Naive thymus-derived CD4-positive, alpha-beta T cell (primary cell): ENCODE measurements at regions not wholly inside any gene's neighbourhood (a gene's known extent, or its start where the extent isn't known, plus 50 kb on each side); places are given as distances from the start of the nearest gene placed in this dataset.
A peak's percentile ranks its signal among the peaks of the same experiment; 100 is the strongest.

Experiments used
- ATAC-seq: fragments of 150-1000 bp; cut with Tn5 transposase; 2 replicates; pipeline ENCODE4 v1.10.0; 2021; ENCODE audit warnings: mild to moderate bottlenecking, moderate library complexity
- CTCF ChIA-PET: fragments of 350-600 bp; sonication (Branson Sonifier 250); formaldehyde crosslinking; loops from one replicate; lab custom pipeline; 2021; ENCODE audit warnings: antibody characterized with exemption; lab: Charles Lee
- POLR2A ChIA-PET: fragments of 350-600 bp; sonication (Branson Sonifier 250); formaldehyde crosslinking; loops from one replicate; lab custom pipeline; 2021; ENCODE audit warnings: antibody characterized with exemption, inconsistent platforms; lab: Charles Lee
- DNase-seq, 9 donors: peaks; one replicate each; pipeline versions ENCODE4 v3.0.0 to v3.0.0-alpha.2; 2020 to 2022; ENCODE audit warnings: mixed read lengths in 1 of 9
- H3K27ac ChIP-seq: one replicate; pipeline ENCODE4 v1.7.0; 2013; ENCODE audit warnings: mild to moderate bottlenecking, low read depth, low read length, moderate library complexity
- H3K27me3 ChIP-seq, 2 donors: one replicate each; pipeline ENCODE4 v1.7.0; 2013; ENCODE audit warnings: low read length in 2 of 2, mild to moderate bottlenecking in 2 of 2, moderate library complexity in 2 of 2; ENCODE audit not compliant: control insufficient read depth in 2 of 2, insufficient read depth in 2 of 2
- H3K36me3 ChIP-seq, 3 experiments: 1 replicate in 2 of 3; 2 replicates in 1 of 3; pipeline ENCODE4 v1.7.0; 2013; ENCODE audit warnings: low read length in 3 of 3, mild to moderate bottlenecking in 3 of 3, moderate library complexity in 1 of 3; ENCODE audit not compliant: insufficient read depth in 3 of 3, control insufficient read depth in 2 of 3
- H3K4me1 ChIP-seq, 2 donors: one replicate each; pipeline ENCODE4 v1.7.0; 2013; ENCODE audit warnings: low read length in 2 of 2, mild to moderate bottlenecking in 2 of 2, moderate library complexity in 1 of 2; ENCODE audit not compliant: control insufficient read depth in 2 of 2, insufficient read depth in 2 of 2
- H3K4me3 ChIP-seq: 2 replicates; pipeline ENCODE4 v1.7.0; 2013; ENCODE audit warnings: mild to moderate bottlenecking, low read length
- H3K9me3 ChIP-seq, 3 experiments: 1 replicate in 2 of 3; 2 replicates in 1 of 3; pipeline ENCODE4 v1.7.0; 2013; ENCODE audit warnings: low read length in 3 of 3; ENCODE audit not compliant: control insufficient read depth in 2 of 3
- H3K27ac Mint-ChIP-seq, 9 donors: one replicate each; pipeline ENCODE4 v1.8.0; 2020 to 2022; ENCODE audit warnings: mixed read lengths in 9 of 9, mild to moderate bottlenecking in 8 of 9, moderate library complexity in 5 of 9, inconsistent platforms in 2 of 9
- H3K27me3 Mint-ChIP-seq, 5 donors: one replicate each; pipeline ENCODE4 v1.8.0; 2021 to 2022; ENCODE audit warnings: mixed read lengths in 5 of 5, mild to moderate bottlenecking in 1 of 5
- H3K36me3 Mint-ChIP-seq, 5 donors: one replicate each; pipeline ENCODE4 v1.8.0; 2020 to 2022; ENCODE audit warnings: mixed read lengths in 5 of 5, mild to moderate bottlenecking in 3 of 5, inconsistent platforms in 1 of 5
- H3K4me1 Mint-ChIP-seq, 7 donors: one replicate each; pipeline ENCODE4 v1.8.0; 2020 to 2022; ENCODE audit warnings: mixed read lengths in 7 of 7, mild to moderate bottlenecking in 3 of 7, inconsistent platforms in 1 of 7
- H3K4me3 Mint-ChIP-seq, 10 donors: one replicate each; pipeline ENCODE4 v1.8.0; 2020 to 2022; ENCODE audit warnings: mild to moderate bottlenecking in 10 of 10, mixed read lengths in 10 of 10, moderate library complexity in 6 of 10, inconsistent platforms in 2 of 10
- H3K9me3 Mint-ChIP-seq, 11 donors: one replicate each; pipeline ENCODE4 v1.8.0; 2020 to 2022; ENCODE audit warnings: mixed read lengths in 11 of 11, mild to moderate bottlenecking in 4 of 11, inconsistent platforms in 1 of 11, moderate library complexity in 1 of 11
- intact Hi-C, 2 donors: fragments of 100-400 bp; cut with micrococcal nuclease; formaldehyde crosslinking; loops; one replicate each; pipeline ENCODE4 v1.15.1; 2023

DNA sequence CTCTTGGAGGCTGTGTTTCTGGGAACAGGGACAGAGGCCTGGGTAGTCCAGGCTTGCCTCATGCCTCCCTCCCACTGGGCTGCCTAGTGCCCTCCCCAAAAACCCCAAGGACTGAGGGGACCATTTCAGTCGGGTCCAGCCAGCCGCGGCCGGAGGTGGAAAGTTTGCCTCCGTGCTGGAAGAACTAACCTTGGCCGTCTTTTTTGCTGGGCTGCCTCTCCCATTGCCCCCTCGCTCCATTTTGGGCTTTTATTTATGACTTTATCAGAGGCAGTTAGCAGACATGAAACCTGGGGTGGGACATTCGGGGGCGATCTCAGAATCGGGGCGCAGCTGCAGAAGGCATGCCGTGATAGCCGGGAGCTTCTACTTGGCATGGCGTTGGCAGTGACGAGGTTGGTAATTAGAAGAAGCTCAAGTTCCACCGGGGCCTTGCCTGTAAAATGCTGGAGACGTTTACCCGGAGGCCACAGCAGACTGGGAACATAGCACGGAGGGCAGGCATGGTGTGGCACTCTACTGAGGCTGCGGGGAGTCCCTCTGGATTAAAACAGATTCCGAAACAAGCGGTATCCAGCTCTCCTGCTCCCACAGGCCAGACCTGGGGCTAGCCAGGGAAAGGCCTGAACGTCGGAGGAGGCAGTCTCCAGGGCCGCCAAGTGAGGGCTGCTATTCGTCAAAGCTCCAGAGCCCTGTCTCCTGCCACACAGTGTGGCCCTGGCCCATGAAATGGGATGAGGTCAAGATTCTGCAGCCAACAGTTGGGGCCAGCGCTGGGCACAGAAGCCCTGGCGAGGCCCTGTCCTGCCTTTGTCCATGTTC lies 76.4 kb upstream of the PPARA start:
- no peak overlapping the region for H3K4me3 ChIP-seq
- H3K27ac Mint-ChIP-seq = peak overlapping the region in 2 of 9 donors; percentile 68 to 77
- peaks cover 0 to 33% of the 10 kb centered on the region in 2 donors for H3K4me1 ChIP-seq
- H3K27me3 Mint-ChIP-seq = peaks cover 0 to 4% (median 0%) of the 10 kb centered on the region in 5 donors
- no peaks in the 10 kb centered on the region for H3K9me3 ChIP-seq
- H3K4me3 Mint-ChIP-seq = peak overlapping the region; percentile 65 to 87 (median 78)
- intact Hi-C loops = loop anchor here in 1 of 2 donors (5.0 kb wide), 1 partner anchor 38 kb away; no protein-coding TSS in a partner anchor
- no peak overlapping the region for H3K27ac ChIP-seq
- H3K4me1 Mint-ChIP-seq = peaks cover 34 to 62% (median 58%) of the 10 kb centered on the region in 7 donors
- H3K9me3 Mint-ChIP-seq = no peaks in the 10 kb centered on the region
- ChIA-PET CTCF (interaction anchor here (1.4 to 1.5 kb wide), 3 partner anchors 37 to 78 kb away, joined by 5 read pairs; no protein-coding TSS in a partner anchor), POLR2A (interaction anchor here (0.6 to 2.1 kb wide), 6 partner anchors 11 to 909 kb away, joined by 3 to 13 read pairs (median 6); no protein-coding TSS in a partner anchor)
- H3K36me3 ChIP-seq = peaks cover 0 to 6% (median 0%) of the 10 kb centered on the region in 3 experiments
- H3K36me3 Mint-ChIP-seq = peaks cover 0 to 5% (median 0%) of the 10 kb centered on the region in 5 donors
- no peak for ATAC-seq
- H3K27me3 ChIP-seq = no peaks in the 10 kb centered on the region
- DNase-seq = no peak

DNA sequence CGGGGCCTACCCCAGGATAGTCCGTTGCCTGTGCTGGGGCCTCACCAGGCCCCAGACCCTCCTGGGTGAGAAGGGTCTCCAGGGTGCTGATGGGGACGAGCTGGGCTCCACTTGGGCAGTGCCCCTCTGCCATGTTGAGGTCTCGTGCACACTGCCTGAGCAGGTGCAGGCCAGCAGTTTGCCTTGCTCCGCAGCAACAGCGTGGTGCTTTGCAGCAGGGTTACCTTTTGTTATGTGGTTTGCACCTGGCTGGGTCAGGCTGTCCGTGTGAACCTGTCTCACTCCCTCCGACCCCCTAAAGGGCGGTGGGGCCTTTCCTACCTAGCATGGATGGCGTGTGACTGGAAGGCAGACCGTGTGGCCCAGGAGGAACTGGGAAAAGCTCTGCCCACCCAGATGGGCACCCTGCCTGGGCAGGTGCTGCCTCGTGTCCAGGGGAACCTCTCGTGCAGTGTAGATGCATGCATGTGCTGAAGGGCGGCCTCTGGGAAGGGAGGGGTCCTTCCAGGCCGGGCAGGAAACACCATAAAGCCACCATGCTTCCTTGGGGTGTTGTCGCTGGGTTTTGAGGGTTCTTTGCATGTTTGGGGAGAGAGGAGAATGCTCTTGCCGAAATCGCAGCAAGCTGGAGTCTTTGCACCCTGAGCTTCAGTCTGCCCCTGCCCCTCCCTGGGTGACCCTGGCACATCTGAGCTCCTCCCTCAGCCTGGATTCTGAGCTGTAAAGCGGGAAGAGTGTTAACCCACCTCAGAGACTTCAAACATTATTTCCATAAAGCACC lies 75.4 kb upstream of the PPARA start:
- no peaks in the 10 kb centered on the region for H3K9me3 Mint-ChIP-seq
- H3K4me1 Mint-ChIP-seq = peaks cover 26 to 59% (median 49%) of the 10 kb centered on the region in 7 donors
- Histone ChIP-seq H3K27ac (no peak overlapping the region), H3K9me3 (no peaks in the 10 kb centered on the region), H3K36me3 (peaks cover 0 to 6% (median 0%) of the 10 kb centered on the region in 3 experiments), H3K4me1 (peaks cover 0 to 23% of the 10 kb centered on the region in 2 donors), H3K4me3 (no peak overlapping the region), H3K27me3 (no peaks in the 10 kb centered on the region)
- POLR2A ChIA-PET = interaction anchor here (0.9 to 2.1 kb wide), 4 partner anchors 12 to 902 kb away, joined by 3 to 9 read pairs (median 4); no protein-coding TSS in a partner anchor
- peak overlapping the region in 7 of 9 donors; percentile 31 to 81 (median 76) for H3K27ac Mint-ChIP-seq
- H3K4me3 Mint-ChIP-seq = peak overlapping the region; percentile 38 to 87 (median 76)
- intact Hi-C loops = loop anchor here in 1 of 2 donors (5.0 kb wide), 1 partner anchor 37 kb away; no protein-coding TSS in a partner anchor
- H3K27me3 Mint-ChIP-seq = peaks cover 0 to 3% (median 0%) of the 10 kb centered on the region in 5 donors
- DNase-seq (no peak), ATAC-seq (no peak)
- CTCF ChIA-PET = no interaction called here
- H3K36me3 Mint-ChIP-seq = peaks cover 0 to 5% (median 0%) of the 10 kb centered on the region in 5 donors

DNA sequence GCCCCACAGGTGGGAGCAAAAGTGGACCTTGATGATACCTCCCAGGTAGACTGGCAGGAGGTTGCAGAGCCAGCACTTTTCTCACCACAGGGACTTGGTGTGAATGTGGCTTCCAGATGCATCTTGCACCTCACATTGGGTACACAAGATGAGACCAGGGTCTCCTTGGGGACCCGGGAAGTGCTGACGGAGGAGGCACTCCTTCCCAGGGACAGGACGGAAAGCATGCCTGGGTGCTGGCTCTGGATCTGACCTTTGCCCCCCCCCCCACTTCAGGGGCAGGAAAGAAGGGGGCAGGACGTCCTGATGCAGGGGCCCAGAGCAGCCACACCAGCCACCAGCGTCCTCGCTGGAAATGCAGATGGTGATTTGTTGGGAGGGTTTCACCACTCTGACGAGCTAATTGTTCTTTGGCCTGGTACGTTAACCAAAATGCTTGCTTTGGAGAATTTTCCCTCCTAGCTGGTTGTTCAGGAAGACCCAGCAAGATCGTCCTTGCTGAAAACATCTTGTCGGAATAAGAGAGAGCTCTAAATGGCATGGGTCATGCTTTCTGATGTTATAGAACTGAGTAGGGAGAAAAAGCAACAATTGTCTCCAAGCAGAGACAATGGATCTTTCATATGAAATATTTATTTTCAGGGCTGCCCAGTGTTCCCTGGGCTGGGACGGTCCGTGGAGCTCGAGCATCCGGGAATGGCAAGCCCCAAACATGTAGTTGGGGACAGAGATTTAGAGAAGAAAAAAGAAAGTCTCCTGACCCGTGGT lies 74.4 kb upstream of the PPARA start:
- DNase-seq (no peak), ATAC-seq (no peak)
- no peak overlapping the region for H3K27ac ChIP-seq
- no peaks in the 10 kb centered on the region for H3K9me3 ChIP-seq
- CTCF ChIA-PET = interaction anchor here (0.7 to 2.5 kb wide), 2 partner anchors 39 to 70 kb away, joined by 3 to 5 read pairs; no protein-coding TSS in a partner anchor
- H3K27ac Mint-ChIP-seq = peak overlapping the region in 3 of 9 donors; percentile 21 to 68 (median 26)
- peaks cover 0 to 23% of the 10 kb centered on the region in 2 donors for H3K4me1 ChIP-seq
- peaks cover 0 to 3% (median 0%) of the 10 kb centered on the region in 5 donors for H3K27me3 Mint-ChIP-seq
- no peaks in the 10 kb centered on the region for H3K9me3 Mint-ChIP-seq
- peaks cover 26 to 63% (median 51%) of the 10 kb centered on the region in 7 donors for H3K4me1 Mint-ChIP-seq
- POLR2A ChIA-PET = interaction anchor here (0.7 to 2.1 kb wide), 5 partner anchors 22 to 903 kb away, joined by 3 to 9 read pairs (median 3); no protein-coding TSS in a partner anchor
- no peaks in the 10 kb centered on the region for H3K27me3 ChIP-seq
- peaks cover 0 to 5% (median 0%) of the 10 kb centered on the region in 5 donors for H3K36me3 Mint-ChIP-seq
- H3K4me3 Mint-ChIP-seq = peak overlapping the region in 2 of 10 donors; percentile 86 to 87
- peaks cover 0 to 6% (median 0%) of the 10 kb centered on the region in 3 experiments for H3K36me3 ChIP-seq
- no peak overlapping the region for H3K4me3 ChIP-seq
- intact Hi-C loops = no loop called here

DNA sequence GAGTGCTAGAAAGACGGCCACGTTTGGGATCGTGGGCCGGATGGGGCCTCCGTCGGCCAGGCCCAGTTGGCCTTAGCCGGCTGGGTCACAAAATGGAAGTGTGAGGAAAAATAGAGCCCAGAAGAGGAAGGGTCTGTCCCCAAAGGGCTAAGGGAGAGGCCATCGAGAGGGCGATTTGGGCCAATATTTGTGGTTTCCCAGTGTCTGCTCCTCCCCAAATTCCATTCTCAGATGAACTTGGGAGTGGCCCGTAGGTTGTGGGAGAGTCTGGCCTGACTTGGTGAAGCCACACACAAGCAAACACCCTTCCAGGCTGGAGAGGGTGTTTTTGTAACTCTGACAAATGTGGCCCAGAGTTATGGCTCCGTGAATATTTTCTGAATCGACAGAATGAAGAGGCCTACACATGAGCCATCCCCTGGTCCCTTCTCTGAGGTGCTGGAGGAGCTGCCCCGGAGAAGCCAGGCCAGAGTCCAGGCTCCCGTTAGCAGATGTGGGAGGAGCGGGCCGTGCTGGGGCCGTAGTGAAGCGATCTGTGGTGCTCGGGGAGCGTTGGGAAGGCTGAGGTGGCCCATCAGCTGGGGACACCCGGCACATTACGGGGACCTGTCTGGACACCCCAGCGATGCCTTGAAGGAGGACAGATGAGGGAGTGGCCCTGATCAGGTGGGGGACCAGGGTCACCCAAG lies 73.5 kb upstream of the PPARA start:
- Mint-ChIP-seq H3K27ac (peak overlapping the region in 3 of 9 donors; percentile 38 to 68 (median 56)), H3K4me1 (peaks cover 26 to 68% (median 51%) of the 10 kb centered on the region in 7 donors), H3K27me3 (peaks cover 0 to 3% (median 0%) of the 10 kb centered on the region in 5 donors), H3K36me3 (peaks cover 0 to 5% (median 0%) of the 10 kb centered on the region in 5 donors), H3K9me3 (no peaks in the 10 kb centered on the region), H3K4me3 (peak overlapping the region in 1 of 10 donors; percentile 13)
- Histone ChIP-seq H3K27ac (no peak overlapping the region), H3K36me3 (peaks cover 0 to 6% (median 0%) of the 10 kb centered on the region in 3 experiments), H3K4me3 (no peak overlapping the region), H3K9me3 (no peaks in the 10 kb centered on the region), H3K27me3 (no peaks in the 10 kb centered on the region), H3K4me1 (peaks cover 0 to 23% of the 10 kb centered on the region in 2 donors)
- ChIA-PET POLR2A (interaction anchor here (0.7 to 0.8 kb wide), 2 partner anchors 23 to 348 kb away, joined by 3 read pairs; no protein-coding TSS in a partner anchor), CTCF (interaction anchor here (2.5 kb wide), 1 partner anchor 71 kb away, joined by 5 read pairs; no protein-coding TSS in a partner anchor)
- ATAC-seq = no peak
- intact Hi-C loops = no loop called here
- no peak for DNase-seq

DNA sequence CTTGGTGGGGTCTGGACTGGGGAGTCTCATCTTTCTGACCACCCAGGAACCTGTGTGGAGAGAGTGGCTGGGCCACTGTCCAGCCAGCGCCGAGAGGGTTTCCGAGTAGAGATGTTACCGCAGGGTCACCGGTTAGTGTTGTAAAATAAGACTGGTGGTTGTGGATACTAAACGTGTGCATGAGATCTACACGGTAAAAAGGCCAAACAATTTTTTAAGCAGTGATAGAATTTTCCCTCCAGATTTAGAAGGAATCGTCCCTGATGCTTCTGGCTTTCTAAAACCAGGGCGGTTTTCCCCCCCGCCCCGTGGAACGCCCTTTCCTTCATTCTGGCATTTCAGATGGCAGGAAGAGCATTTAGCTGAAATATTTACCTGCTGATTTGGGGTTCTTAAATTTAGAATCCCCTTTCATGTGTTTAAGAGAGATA lies 72.6 kb upstream of the PPARA start:
- no peak for DNase-seq
- intact Hi-C loops = no loop called here
- CTCF ChIA-PET = interaction anchor here (0.7 to 2.5 kb wide), 3 partner anchors 29 to 71 kb away, joined by 3 to 5 read pairs (median 3); no protein-coding TSS in a partner anchor
- no peaks in the 10 kb centered on the region for H3K9me3 ChIP-seq
- H3K9me3 Mint-ChIP-seq = no peaks in the 10 kb centered on the region
- peaks cover 0 to 6% (median 0%) of the 10 kb centered on the region in 3 experiments for H3K36me3 ChIP-seq
- no peak overlapping the region for H3K4me3 Mint-ChIP-seq
- peaks cover 0 to 22% of the 10 kb centered on the region in 2 donors for H3K4me1 ChIP-seq
- peaks cover 23 to 73% (median 52%) of the 10 kb centered on the region in 7 donors for H3K4me1 Mint-ChIP-seq
- peak overlapping the region in 2 of 9 donors; percentile 21 to 70 for H3K27ac Mint-ChIP-seq
- peaks cover 0 to under 1% (median 0%) of the 10 kb centered on the region in 5 donors for H3K27me3 Mint-ChIP-seq
- peaks cover 0 to 2% (median 0%) of the 10 kb centered on the region in 5 donors for H3K36me3 Mint-ChIP-seq
- no peak overlapping the region for H3K4me3 ChIP-seq
- H3K27ac ChIP-seq = no peak overlapping the region
- H3K27me3 ChIP-seq = no peaks in the 10 kb centered on the region
- ATAC-seq = no peak
- POLR2A ChIA-PET = no interaction called here
